Trophoblast cell (in vitro differentiated cells and primary cell): ENCODE measurements at regions not wholly inside any gene's neighbourhood (a gene's known extent, or its start where the extent isn't known, plus 50 kb on each side); places are given as distances from the start of the nearest gene placed in this dataset.

Experiments
- DNase-seq, 2 donors: peaks; one replicate each; pipeline ENCODE4 v3.0.0-alpha.2; 2016
- H2AFZ ChIP-seq: 2 replicates; pipeline ENCODE4 v1.6.1; 2013; ENCODE audit warnings: low read length, moderate library complexity, mild to moderate bottlenecking; ENCODE audit not compliant: insufficient read depth, poor library complexity
- H2AK5ac ChIP-seq: 2 replicates; pipeline ENCODE4 v1.6.1; 2013; ENCODE audit warnings: mild to moderate bottlenecking, low read length
- H2BK120ac ChIP-seq: 2 replicates; pipeline ENCODE4 v1.6.1; 2013; ENCODE audit warnings: low read length, mild to moderate bottlenecking, moderate library complexity; ENCODE audit not compliant: insufficient read depth, poor library complexity
- H2BK12ac ChIP-seq: 2 replicates; pipeline ENCODE4 v1.6.1; 2013; ENCODE audit warnings: mild to moderate bottlenecking, low read length, moderate library complexity
- H2BK5ac ChIP-seq: 2 replicates; pipeline ENCODE4 v1.6.1; 2013; ENCODE audit warnings: low read length, low read depth, moderate library complexity, mild to moderate bottlenecking; ENCODE audit not compliant: poor library complexity
- H3K14ac ChIP-seq: 2 replicates; pipeline ENCODE4 v1.6.1; 2013; ENCODE audit warnings: mild to moderate bottlenecking, low read length
- H3K18ac ChIP-seq: 2 replicates; pipeline ENCODE4 v1.6.1; 2013; ENCODE audit warnings: mild to moderate bottlenecking, low read length
- H3K23ac ChIP-seq: 2 replicates; pipeline ENCODE4 v1.6.1; 2013; ENCODE audit warnings: low read length
- H3K27ac ChIP-seq: 2 replicates; pipeline ENCODE4 v1.5.1; 2013; ENCODE audit warnings: low read depth, mild to moderate bottlenecking, inconsistent platforms, low read length, moderate library complexity
- H3K27me3 ChIP-seq: 2 replicates; pipeline ENCODE4 v1.6.1; 2013; ENCODE audit warnings: inconsistent platforms, mild to moderate bottlenecking, low read length, moderate library complexity; ENCODE audit not compliant: insufficient read depth
- H3K36me3 ChIP-seq, 2 experiments: 1 replicate in 1 of 2; 2 replicates in 1 of 2; pipeline ENCODE4 v1.6.1; 2013; ENCODE audit warnings: low read length in 2 of 2, mild to moderate bottlenecking in 2 of 2, moderate library complexity in 1 of 2; ENCODE audit not compliant: insufficient read depth in 2 of 2, control insufficient read depth in 1 of 2
- H3K4ac ChIP-seq: 2 replicates; pipeline ENCODE4 v1.6.1; 2013; ENCODE audit warnings: low read depth, mild to moderate bottlenecking, low read length, moderate library complexity
- H3K4me1 ChIP-seq, 2 experiments: 1 replicate in 1 of 2; 2 replicates in 1 of 2; pipeline ENCODE4 v1.6.1; 2013; ENCODE audit warnings: low read length in 2 of 2, mild to moderate bottlenecking in 2 of 2, moderate library complexity in 1 of 2; ENCODE audit not compliant: insufficient read depth in 2 of 2, control insufficient read depth in 1 of 2
- H3K4me2 ChIP-seq: 2 replicates; pipeline ENCODE4 v1.6.1; 2013; ENCODE audit warnings: inconsistent platforms, mild to moderate bottlenecking, low read length, moderate library complexity
- H3K4me3 ChIP-seq: 2 replicates; pipeline ENCODE4 v1.5.1; 2013; ENCODE audit warnings: mild to moderate bottlenecking, low read depth, low read length, inconsistent platforms
- H3K79me1 ChIP-seq: one replicate; pipeline ENCODE4 v1.6.1; 2013; ENCODE audit warnings: low read length
- H3K79me2 ChIP-seq: 2 replicates; pipeline ENCODE4 v1.6.1; 2013; ENCODE audit warnings: low read length, mild to moderate bottlenecking; ENCODE audit not compliant: control insufficient read depth, insufficient read depth, poor library complexity
- H3K9ac ChIP-seq: 2 replicates; pipeline ENCODE4 v1.6.1; 2013; ENCODE audit warnings: mild to moderate bottlenecking, low read length
- H3K9me3 ChIP-seq: 2 replicates; pipeline ENCODE4 v1.6.1; 2013; ENCODE audit warnings: low read depth, mild to moderate bottlenecking, control low read depth, inconsistent platforms, low read length; ENCODE audit not compliant: insufficient read depth
- H4K12ac ChIP-seq: 2 replicates; pipeline ENCODE4 v1.6.1; 2013; ENCODE audit warnings: low read depth, mild to moderate bottlenecking, low read length, moderate library complexity
- H4K8ac ChIP-seq: 2 replicates; pipeline ENCODE4 v1.6.1; 2013; ENCODE audit warnings: low read depth, mild to moderate bottlenecking, low read length, moderate library complexity
- H4K91ac ChIP-seq: one replicate; pipeline ENCODE4 v1.6.1; 2013; ENCODE audit warnings: low read depth, mild to moderate bottlenecking, low read length, moderate library complexity
- WGBS: extraction: QIAGEN DNeasy Blood & Tissue Kit; methylation state at CpG from one replicate; pipeline ENCODE4 v1.1.7; 2013; ENCODE audit warnings: missing lambda C conversion rate; ENCODE audit not compliant: insufficient read length, insufficient coverage; ENCODE audit errors: extremely low coverage; 5-methylcytosine and 5-hydroxymethylcytosine counted together

DNA sequence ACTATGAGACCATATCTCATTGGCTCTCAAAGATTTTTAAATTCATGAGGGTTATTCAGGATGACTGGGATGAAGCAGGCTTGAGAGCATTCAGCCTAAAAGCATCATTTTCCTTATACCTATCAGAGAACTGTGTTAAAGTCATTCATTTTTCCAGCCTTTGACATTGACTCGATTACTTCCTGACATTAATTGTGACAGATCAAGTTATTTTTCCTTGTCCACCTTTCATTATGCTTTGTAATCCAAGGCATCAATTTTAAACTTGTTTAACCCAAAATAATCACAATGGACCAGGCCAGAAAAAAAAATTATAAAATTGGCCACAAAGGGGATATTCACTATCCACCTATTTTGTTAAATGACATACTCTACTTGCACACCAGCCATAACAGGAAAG lies 1606.8 kb upstream of the PIK3C3 start:
- no peak overlapping the region for H3K27ac ChIP-seq
- H3K4me3 ChIP-seq = no peak overlapping the region
- no peak for DNase-seq
- H3K4ac ChIP-seq = no peak overlapping the region
- no peak overlapping the region for H4K12ac ChIP-seq
- H3K36me3 ChIP-seq = no peaks in the 10 kb centered on the region
- WGBS = no CpG with 5 or more reads among the region's 1 CpG
- H2AK5ac ChIP-seq = no peak overlapping the region
- no peak overlapping the region for H3K9ac ChIP-seq
- H3K23ac ChIP-seq = no peak overlapping the region
- H4K91ac ChIP-seq = no peak overlapping the region
- no peak overlapping the region for H4K8ac ChIP-seq
- H3K27me3 ChIP-seq = no peaks in the 10 kb centered on the region
- H2AFZ ChIP-seq = no peak overlapping the region
- no peak overlapping the region for H2BK120ac ChIP-seq
- H3K18ac ChIP-seq = no peak overlapping the region
- H2BK12ac ChIP-seq = no peak overlapping the region
- no peak overlapping the region for H3K4me2 ChIP-seq
- H2BK5ac ChIP-seq = no peak overlapping the region
- no peaks in the 10 kb centered on the region for H3K9me3 ChIP-seq
- no peaks in the 10 kb centered on the region for H3K79me1 ChIP-seq
- no peaks in the 10 kb centered on the region for H3K79me2 ChIP-seq
- no peak overlapping the region for H3K14ac ChIP-seq
- H3K4me1 ChIP-seq = no peaks in the 10 kb centered on the region

DNA sequence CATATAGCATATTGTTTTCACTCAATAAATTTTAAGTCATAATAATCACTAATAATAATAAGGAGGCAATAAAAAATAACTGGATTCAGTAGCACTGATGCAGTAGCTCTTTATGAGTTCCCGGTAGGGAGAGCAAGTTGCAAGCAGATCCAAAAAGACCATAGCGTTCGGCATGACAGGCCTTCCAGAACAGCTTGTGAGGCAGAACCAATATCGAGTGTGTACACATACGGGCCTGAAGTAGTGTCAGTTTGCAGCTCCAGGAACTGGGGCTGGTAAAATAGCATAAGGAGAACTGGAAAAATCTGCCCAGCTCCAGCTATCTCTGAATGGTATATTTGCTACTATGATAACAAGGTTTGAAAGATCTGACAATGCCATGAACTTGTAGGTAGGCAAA lies 1607.8 kb upstream of the PIK3C3 start:
- Histone ChIP-seq H2BK12ac (no peak overlapping the region), H3K14ac (no peak overlapping the region), H4K12ac (no peak overlapping the region), H3K4me1 (no peaks in the 10 kb centered on the region), H3K9me3 (no peaks in the 10 kb centered on the region), H3K9ac (no peak overlapping the region), H3K18ac (no peak overlapping the region), H3K79me1 (no peaks in the 10 kb centered on the region), H2BK5ac (no peak overlapping the region), H3K23ac (no peak overlapping the region), H3K79me2 (no peaks in the 10 kb centered on the region), H2BK120ac (no peak overlapping the region), H4K91ac (no peak overlapping the region), H3K4me2 (no peak overlapping the region), H2AK5ac (no peak overlapping the region), H3K36me3 (no peaks in the 10 kb centered on the region), H3K27me3 (no peaks in the 10 kb centered on the region), H3K4ac (no peak overlapping the region), H3K4me3 (no peak overlapping the region), H3K27ac (no peak overlapping the region), H2AFZ (no peak overlapping the region), H4K8ac (no peak overlapping the region)
- DNase-seq = no peak
- no CpG with 5 or more reads among the region's 5 CpGs for WGBS

DNA sequence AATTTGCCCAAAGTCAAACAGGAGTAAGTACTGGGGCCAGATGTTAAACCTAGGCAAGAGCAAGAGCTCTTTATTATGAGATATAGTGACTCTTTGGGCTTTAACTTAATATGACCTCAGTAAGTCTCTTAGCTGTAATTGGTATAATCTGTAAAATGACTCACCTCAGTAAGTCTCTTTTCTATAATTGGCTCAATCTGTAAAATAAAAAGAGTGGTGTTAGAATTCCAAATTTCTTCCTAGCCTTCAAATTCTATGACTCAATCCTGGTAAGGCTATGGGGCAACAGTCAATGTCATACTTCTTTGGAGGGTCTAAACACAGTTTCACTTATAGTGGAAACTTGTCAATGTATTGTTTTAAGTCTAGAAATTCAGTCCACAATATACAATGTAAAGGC lies 1608.9 kb upstream of the PIK3C3 start:
- Histone ChIP-seq H3K79me1 (no peaks in the 10 kb centered on the region), H3K4me3 (no peak overlapping the region), H3K14ac (no peak overlapping the region), H4K12ac (no peak overlapping the region), H2AK5ac (no peak overlapping the region), H3K18ac (no peak overlapping the region), H2BK5ac (no peak overlapping the region), H3K27me3 (no peaks in the 10 kb centered on the region), H2BK12ac (no peak overlapping the region), H3K4me1 (no peaks in the 10 kb centered on the region), H2BK120ac (no peak overlapping the region), H3K9ac (no peak overlapping the region), H4K91ac (no peak overlapping the region), H3K23ac (no peak overlapping the region), H4K8ac (no peak overlapping the region), H3K4me2 (no peak overlapping the region), H3K4ac (no peak overlapping the region), H2AFZ (no peak overlapping the region), H3K9me3 (no peaks in the 10 kb centered on the region), H3K27ac (no peak overlapping the region), H3K36me3 (no peaks in the 10 kb centered on the region), H3K79me2 (no peaks in the 10 kb centered on the region)
- no peak for DNase-seq

DNA sequence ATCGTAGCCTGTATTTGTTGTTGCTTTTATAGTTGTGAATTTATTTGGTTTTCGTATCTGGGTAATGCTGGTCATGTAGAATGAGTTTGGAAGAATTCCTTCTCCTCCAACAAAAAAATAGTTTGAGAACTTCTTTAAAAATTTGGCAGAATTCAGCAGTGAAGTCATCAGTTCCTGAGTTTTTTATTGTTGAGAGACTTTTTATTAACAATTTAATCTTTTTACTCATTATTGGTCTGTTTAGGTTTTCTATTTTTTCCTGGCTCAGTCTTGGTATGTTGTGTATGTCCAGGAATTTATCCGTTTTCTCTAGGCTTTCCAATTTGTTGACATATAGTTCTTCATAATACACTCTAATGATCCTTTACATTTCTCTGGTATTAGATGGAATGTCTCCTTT lies 1613.3 kb upstream of the PIK3C3 start:
- Histone ChIP-seq H2AFZ (no peak overlapping the region), H3K79me1 (no peaks in the 10 kb centered on the region), H3K18ac (no peak overlapping the region), H4K91ac (no peak overlapping the region), H3K9me3 (no peaks in the 10 kb centered on the region), H3K36me3 (no peaks in the 10 kb centered on the region), H3K79me2 (no peaks in the 10 kb centered on the region), H3K27me3 (no peaks in the 10 kb centered on the region), H4K12ac (no peak overlapping the region), H3K9ac (no peak overlapping the region), H2BK12ac (no peak overlapping the region), H3K4me1 (no peaks in the 10 kb centered on the region), H4K8ac (no peak overlapping the region), H2BK120ac (no peak overlapping the region), H3K4me3 (no peak overlapping the region), H3K23ac (no peak overlapping the region), H3K27ac (no peak overlapping the region), H3K4me2 (no peak overlapping the region), H2BK5ac (no peak overlapping the region), H2AK5ac (no peak overlapping the region), H3K4ac (no peak overlapping the region), H3K14ac (no peak overlapping the region)
- no CpG with 5 or more reads among the region's 3 CpGs for WGBS
- no peak for DNase-seq

DNA sequence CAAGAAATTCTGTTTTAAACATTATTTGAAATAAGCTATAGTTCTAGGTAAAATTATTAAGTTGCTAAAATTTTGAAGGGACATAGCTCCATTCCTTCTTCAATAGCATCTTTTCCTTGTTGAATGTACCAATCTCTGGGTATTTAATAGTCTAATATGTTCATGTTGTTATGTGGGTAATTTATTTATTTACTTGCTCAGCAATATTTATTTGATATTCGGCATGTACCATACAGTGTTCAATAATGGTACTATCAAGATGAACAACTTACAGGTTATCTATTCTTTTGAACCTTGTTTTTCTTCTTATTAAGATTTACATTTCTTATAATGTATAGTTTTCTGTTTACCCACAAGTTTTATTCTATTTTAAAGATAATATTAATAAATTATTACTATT lies 1616.8 kb upstream of the PIK3C3 start:
- no peak overlapping the region for H2AK5ac ChIP-seq
- H2BK120ac ChIP-seq = no peak overlapping the region
- no peak for DNase-seq
- H4K91ac ChIP-seq = no peak overlapping the region
- H4K12ac ChIP-seq = no peak overlapping the region
- no peaks in the 10 kb centered on the region for H3K9me3 ChIP-seq
- H2BK12ac ChIP-seq = no peak overlapping the region
- no CpG with 5 or more reads among the region's 1 CpG for WGBS
- no peaks in the 10 kb centered on the region for H3K4me1 ChIP-seq
- no peaks in the 10 kb centered on the region for H3K27me3 ChIP-seq
- H3K4me3 ChIP-seq = no peak overlapping the region
- H4K8ac ChIP-seq = no peak overlapping the region
- no peaks in the 10 kb centered on the region for H3K36me3 ChIP-seq
- H2AFZ ChIP-seq = no peak overlapping the region
- no peaks in the 10 kb centered on the region for H3K79me2 ChIP-seq
- H3K9ac ChIP-seq = no peak overlapping the region
- H3K18ac ChIP-seq = no peak overlapping the region
- H3K4me2 ChIP-seq = no peak overlapping the region
- no peak overlapping the region for H3K23ac ChIP-seq
- no peak overlapping the region for H2BK5ac ChIP-seq
- H3K79me1 ChIP-seq = no peaks in the 10 kb centered on the region
- no peak overlapping the region for H3K27ac ChIP-seq
- H3K4ac ChIP-seq = no peak overlapping the region
- no peak overlapping the region for H3K14ac ChIP-seq
